Testis (tissue), 2 donors: ENCODE measurements at regions not wholly inside any gene's neighbourhood (a gene's known extent, or its start where the extent isn't known, plus 50 kb on each side); places are given as distances from the start of the nearest gene placed in this dataset.

Source experiments
- CTCF ChIP-seq, 3 experiments: fragments of 450-650 bp in 2 of 3; fragments of 200-600 bp in 1 of 3; sonication (generic) in 1 of 3; IDR thresholded peaks; one replicate each; pipeline ENCODE4 v1.5.1; 2016 to 2019; ENCODE audit warnings: antibody characterized with exemption in 3 of 3, mild to moderate bottlenecking in 2 of 3, moderate library complexity in 1 of 3
- POLR2A ChIP-seq: fragments of 450-650 bp; IDR thresholded peaks from one replicate; pipeline ENCODE4 v1.6.1; 2017; ENCODE audit warnings: antibody characterized with exemption, mild to moderate bottlenecking, moderate library complexity

GRCh38 chr2:66960161-66960560 lies 437.0 kb upstream of the ETAA1 start:
- TF ChIP-seq CTCF (IDR thresholded peaks at IDR 0.05) (no peak), POLR2A (no peak)
